Erythroblast (primary cell): ENCODE measurements at regions not wholly inside any gene's neighbourhood (a gene's known extent, or its start where the extent isn't known, plus 50 kb on each side); places are given as distances from the start of the nearest gene placed in this dataset.

Experiments used
- GATA1 ChIP-seq: IDR thresholded peaks from 2 replicates; pipeline ENCODE4 v1.6.1; 2011; ENCODE audit warnings: low read depth, mild to moderate bottlenecking, control low read depth, low read length, moderate library complexity
- POLR2A ChIP-seq: IDR thresholded peaks from 2 replicates; pipeline ENCODE4 v1.6.1; 2011; ENCODE audit warnings: mild to moderate bottlenecking, low read length

GRCh38 chr18:61741881-61742454 lies 150.8 kb downstream of the RNF152 start:
- TF ChIP-seq POLR2A (no peak), GATA1 (no peak)
